ENCODE measurements at regions not wholly inside any gene's neighbourhood (a gene's known extent, or its start where the extent isn't known, plus 50 kb on each side); places are given as distances from the start of the nearest gene placed in this dataset.

- Histone ChIP-seq H3K79me2 (ENCODE audit: insufficient read depth, low read length) (no peaks in the 10 kb centered on the region), H3K27ac (ENCODE audit: low read depth in 1 of 2, low read length in 2 of 2) (no peak overlapping the region), H3K27me3 (ENCODE audit: control insufficient read depth in 2 of 2, insufficient read depth in 2 of 2, low read length in 2 of 2) (no peaks in the 10 kb centered on the region), H3K4me2 (replicated peaks; ENCODE audit: extremely low read depth, low read length, poor library complexity, severe bottlenecking) (no peak overlapping the region), H3K4me1 (ENCODE audit: control insufficient read depth in 1 of 2, insufficient read depth in 2 of 2, low read length in 2 of 2) (peaks cover 0 to 5% of the 10 kb centered on the region in 2 donors), H3K9me3 (replicated peaks in 1 of 2; ENCODE audit: control insufficient read depth in 1 of 2, insufficient read depth in 1 of 2, low read length in 2 of 2) (no peaks in the 10 kb centered on the region), H3K36me3 (replicated peaks in 1 of 2; ENCODE audit: control insufficient read depth in 1 of 2, insufficient read depth in 2 of 2, low read length in 2 of 2) (no peaks in the 10 kb centered on the region), H3K4me3 (replicated peaks in 1 of 3; ENCODE audit: low read depth in 2 of 3, low read length in 3 of 3) (no peak overlapping the region), H2AFZ (ENCODE audit: insufficient read depth, low read depth, low read length, poor library complexity, severe bottlenecking) (no peak overlapping the region), H4K20me1 (ENCODE audit: insufficient read depth, low read length) (no peaks in the 10 kb centered on the region), H3K9ac (ENCODE audit: insufficient read depth, low read length, poor library complexity, severe bottlenecking) (no peak overlapping the region)
- Mint-ChIP-seq H3K27ac (no peak overlapping the region), H3K36me3 (no peaks in the 10 kb centered on the region), H3K27me3 (ENCODE audit: low read depth in 3 of 3) (peaks cover 0 to 3% (median 0%) of the 10 kb centered on the region in 3 donors), H3K4me3 (no peak overlapping the region), H3K9me3 (no peaks in the 10 kb centered on the region), H3K4me1 (peaks cover 9% of the 10 kb centered on the region)
- intact Hi-C loops (cut with micrococcal nuclease): no loop called here
- WGBS (ENCODE audit: insufficient coverage): 100% methylated on average over 1 of the region's 3 CpGs
- DNase-seq: no peak
- no peak for TF ChIP-seq CTCF (IDR thresholded peaks at IDR 0.05)
Observed at GRCh38 chr10:29856295-29856694, 203.1 kb downstream of the JCAD start.

GRCh38 chr10:29853913-29854312, 205.5 kb downstream of the JCAD start:
- 83% methylated on average over 2 of the region's 4 CpGs for WGBS (ENCODE audit: insufficient coverage)
- intact Hi-C loops (cut with micrococcal nuclease): no loop called here

More at GRCh38 chr10:29853913-29854312, 205.5 kb downstream of the JCAD start:
- no peak overlapping the region for H3K27ac Mint-ChIP-seq
- H2AFZ ChIP-seq (ENCODE audit: insufficient read depth, low read depth, low read length, poor library complexity, severe bottlenecking): no peak overlapping the region
- peaks cover 17% of the 10 kb centered on the region for H3K4me1 Mint-ChIP-seq
- H3K4me1 ChIP-seq (ENCODE audit: control insufficient read depth in 1 of 2, insufficient read depth in 2 of 2, low read length in 2 of 2): peaks cover 3 to 5% of the 10 kb centered on the region in 2 donors
- no peaks in the 10 kb centered on the region for H3K36me3 Mint-ChIP-seq
- no peaks in the 10 kb centered on the region for H3K36me3 ChIP-seq (replicated peaks in 1 of 2; ENCODE audit: control insufficient read depth in 1 of 2, insufficient read depth in 2 of 2, low read length in 2 of 2)
- no peaks in the 10 kb centered on the region for H3K79me2 ChIP-seq (ENCODE audit: insufficient read depth, low read length)
- no peaks in the 10 kb centered on the region for H3K27me3 ChIP-seq (ENCODE audit: control insufficient read depth in 2 of 2, insufficient read depth in 2 of 2, low read length in 2 of 2)
- H3K4me2 ChIP-seq (replicated peaks; ENCODE audit: extremely low read depth, low read length, poor library complexity, severe bottlenecking): no peak overlapping the region
- no peak overlapping the region for H3K9ac ChIP-seq (ENCODE audit: insufficient read depth, low read length, poor library complexity, severe bottlenecking)
- no peak overlapping the region for H3K4me3 ChIP-seq (replicated peaks in 1 of 3; ENCODE audit: low read depth in 2 of 3, low read length in 3 of 3)
- no peaks in the 10 kb centered on the region for H4K20me1 ChIP-seq (ENCODE audit: insufficient read depth, low read length)
- H3K27ac ChIP-seq (ENCODE audit: low read depth in 1 of 2, low read length in 2 of 2): no peak overlapping the region
- no peak for DNase-seq
- H3K9me3 Mint-ChIP-seq: no peaks in the 10 kb centered on the region
- no peaks in the 10 kb centered on the region for H3K9me3 ChIP-seq (replicated peaks in 1 of 2; ENCODE audit: control insufficient read depth in 1 of 2, insufficient read depth in 1 of 2, low read length in 2 of 2)
- no peak for TF ChIP-seq CTCF (IDR thresholded peaks at IDR 0.05)
- no peaks in the 10 kb centered on the region for H3K27me3 Mint-ChIP-seq (ENCODE audit: low read depth in 3 of 3)
- H3K4me3 Mint-ChIP-seq: no peak overlapping the region

All from CD14-positive monocyte (primary cell).